ENCODE measurements at regions not wholly inside any gene's neighbourhood (a gene's known extent, or its start where the extent isn't known, plus 50 kb on each side); places are given as distances from the start of the nearest gene placed in this dataset.
"Not testable (repeated sequence)": the region's sequence is repeated elsewhere in the genome, so short reads cannot be mapped to it uniquely, and the experiment has no call there.

GRCh38 chr4:189869236-189869635, 71.4 kb upstream of the FRG1 start:
- no peak overlapping the region for H3K27ac Mint-ChIP-seq
- Histone ChIP-seq H3K9ac (ENCODE audit: extremely low read depth, low read length, poor library complexity, severe bottlenecking) (no peak overlapping the region), H3K36me3 (ENCODE audit: control insufficient read depth, insufficient read depth, low read length) (no peaks in the 10 kb centered on the region), H3K4me3 (ENCODE audit: low read length) (no peak overlapping the region), H3K4me1 (ENCODE audit: control insufficient read depth, insufficient read depth, low read length) (no peaks in the 10 kb centered on the region), H3K27ac (ENCODE audit: low read depth, low read length) (no peak overlapping the region), H3K27me3 (ENCODE audit: control insufficient read depth, insufficient read depth, low read length, poor library complexity, severe bottlenecking) (no peaks in the 10 kb centered on the region), H3K9me3 (ENCODE audit: control insufficient read depth, low read length) (no peaks in the 10 kb centered on the region)
- no peaks in the 10 kb centered on the region for H3K36me3 Mint-ChIP-seq (ENCODE audit: low read depth)
- H3K27me3 Mint-ChIP-seq (ENCODE audit: insufficient read depth), result no peaks in the 10 kb centered on the region
- H3K4me1 Mint-ChIP-seq, result no peaks in the 10 kb centered on the region
- 58 to 78% methylated on average over 3 to 7 of the region's 7 CpGs for WGBS, 2 experiments (ENCODE audit: insufficient coverage in 1 of 2, insufficient read length in 1 of 2)
- no peak for DNase-seq
- no peak for TF ChIP-seq CTCF (conservative IDR thresholded peaks at IDR 0.05)
- no peak overlapping the region for H3K4me3 Mint-ChIP-seq
- H3K9me3 Mint-ChIP-seq, result peaks cover 74% of the 10 kb centered on the region

- H3K27me3 Mint-ChIP-seq (ENCODE audit: insufficient read depth), result no peaks in the 10 kb centered on the region
- no peak for DNase-seq
- Histone ChIP-seq H3K9ac (ENCODE audit: extremely low read depth, low read length, poor library complexity, severe bottlenecking) (no peak overlapping the region), H3K4me1 (ENCODE audit: control insufficient read depth, insufficient read depth, low read length) (no peaks in the 10 kb centered on the region), H3K9me3 (ENCODE audit: control insufficient read depth, low read length) (no peaks in the 10 kb centered on the region), H3K27ac (ENCODE audit: low read depth, low read length) (no peak overlapping the region), H3K4me3 (ENCODE audit: low read length) (no peak overlapping the region), H3K27me3 (ENCODE audit: control insufficient read depth, insufficient read depth, low read length, poor library complexity, severe bottlenecking) (no peaks in the 10 kb centered on the region), H3K36me3 (ENCODE audit: control insufficient read depth, insufficient read depth, low read length) (no peaks in the 10 kb centered on the region)
- H3K36me3 Mint-ChIP-seq (ENCODE audit: low read depth), result no peaks in the 10 kb centered on the region
- 86 to 87% methylated on average over 8 to 9 of the region's 9 CpGs for WGBS, 2 experiments (ENCODE audit: insufficient coverage in 1 of 2, insufficient read length in 1 of 2)
- peaks cover 81% of the 10 kb centered on the region for H3K9me3 Mint-ChIP-seq
- no peak for TF ChIP-seq CTCF (conservative IDR thresholded peaks at IDR 0.05)
- no peak overlapping the region for H3K27ac Mint-ChIP-seq
- H3K4me3 Mint-ChIP-seq, result no peak overlapping the region
- no peaks in the 10 kb centered on the region for H3K4me1 Mint-ChIP-seq
Measured at GRCh38 chr4:189870511-189871234, 70.0 kb upstream of the FRG1 start.

GRCh38 chr4:189874591-189874990, 66.1 kb upstream of the FRG1 start:
- no peak overlapping the region for H3K9ac ChIP-seq (ENCODE audit: extremely low read depth, low read length, poor library complexity, severe bottlenecking)
- H3K4me3 ChIP-seq (ENCODE audit: low read length), result no peak overlapping the region
- Mint-ChIP-seq H3K27ac (no peak overlapping the region), H3K36me3 (ENCODE audit: low read depth) (no peaks in the 10 kb centered on the region), H3K4me1 (no peaks in the 10 kb centered on the region), H3K4me3 (no peak overlapping the region), H3K27me3 (ENCODE audit: insufficient read depth) (no peaks in the 10 kb centered on the region), H3K9me3 (peaks cover 72% of the 10 kb centered on the region)
- DNase-seq, result no peak
- TF ChIP-seq CTCF (conservative IDR thresholded peaks at IDR 0.05), result no peak
- H3K4me1 ChIP-seq (ENCODE audit: control insufficient read depth, insufficient read depth, low read length), result no peaks in the 10 kb centered on the region
- H3K9me3 ChIP-seq (ENCODE audit: control insufficient read depth, low read length), result no peaks in the 10 kb centered on the region
- H3K36me3 ChIP-seq (ENCODE audit: control insufficient read depth, insufficient read depth, low read length), result no peaks in the 10 kb centered on the region
- 79 to 100% methylated on average over 1 to 2 of the region's 2 CpGs for WGBS, 2 experiments (ENCODE audit: insufficient coverage in 1 of 2, insufficient read length in 1 of 2)
- H3K27ac ChIP-seq (ENCODE audit: low read depth, low read length), result no peak overlapping the region
- H3K27me3 ChIP-seq (ENCODE audit: control insufficient read depth, insufficient read depth, low read length, poor library complexity, severe bottlenecking), result no peaks in the 10 kb centered on the region

- not testable (repeated sequence) for H3K27me3 Mint-ChIP-seq (ENCODE audit: insufficient read depth); H3K9ac ChIP-seq (ENCODE audit: extremely low read depth, low read length, poor library complexity, severe bottlenecking); H3K4me1 Mint-ChIP-seq; DNase-seq; H3K4me3 Mint-ChIP-seq; H3K36me3 Mint-ChIP-seq (ENCODE audit: low read depth); H3K36me3 ChIP-seq (ENCODE audit: control insufficient read depth, insufficient read depth, low read length); H3K9me3 ChIP-seq (ENCODE audit: control insufficient read depth, low read length); H3K4me3 ChIP-seq (ENCODE audit: low read length); H3K27ac ChIP-seq (ENCODE audit: low read depth, low read length); H3K27ac Mint-ChIP-seq; H3K4me1 ChIP-seq (ENCODE audit: control insufficient read depth, insufficient read depth, low read length); H3K27me3 ChIP-seq (ENCODE audit: control insufficient read depth, insufficient read depth, low read length, poor library complexity, severe bottlenecking)
- peaks cover 66% of the 10 kb centered on the region for H3K9me3 Mint-ChIP-seq
- 91% methylated on average over 14 to 15 of the region's 15 CpGs for WGBS, 2 experiments (ENCODE audit: insufficient coverage in 1 of 2, insufficient read length in 1 of 2)
Measured at GRCh38 chr4:189881190-189881589, 59.5 kb upstream of the FRG1 start.

GRCh38 chr4:189888407-189888806, 52.3 kb upstream of the FRG1 start:
- H3K4me3 ChIP-seq (ENCODE audit: low read length); DNase-seq; H3K4me3 Mint-ChIP-seq; H3K36me3 Mint-ChIP-seq (ENCODE audit: low read depth); H3K36me3 ChIP-seq (ENCODE audit: control insufficient read depth, insufficient read depth, low read length); H3K27ac Mint-ChIP-seq; H3K27ac ChIP-seq (ENCODE audit: low read depth, low read length); H3K27me3 Mint-ChIP-seq (ENCODE audit: insufficient read depth); H3K27me3 ChIP-seq (ENCODE audit: control insufficient read depth, insufficient read depth, low read length, poor library complexity, severe bottlenecking); H3K9ac ChIP-seq (ENCODE audit: extremely low read depth, low read length, poor library complexity, severe bottlenecking); H3K4me1 ChIP-seq (ENCODE audit: control insufficient read depth, insufficient read depth, low read length); H3K4me1 Mint-ChIP-seq; H3K9me3 ChIP-seq (ENCODE audit: control insufficient read depth, low read length): not testable (repeated sequence)
- WGBS, 2 experiments (ENCODE audit: insufficient coverage in 1 of 2, insufficient read length in 1 of 2), result 76 to 80% methylated on average over 4 of the region's 4 CpGs
- H3K9me3 Mint-ChIP-seq, result peaks cover 86% of the 10 kb centered on the region

Measured in endodermal cell (in vitro differentiated cells).